HCT116 (cell line): ENCODE measurements at regions not wholly inside any gene's neighbourhood (a gene's known extent, or its start where the extent isn't known, plus 50 kb on each side); places are given as distances from the start of the nearest gene placed in this dataset.

Experiments
- ATAC-seq: fragments of 200-7000 bp; cut with Tn5 transposase; 2 replicates; pipeline ENCODE4 v1.9.1; 2020; ENCODE audit warnings: mild to moderate bottlenecking, moderate library complexity
- BruUV-seq: library from RNA; stranded (reverse); fragments of 400-500 nt; replicated peaks from 2 replicates; lab custom pipeline; 2021; lab: Mats Ljungman, UMichigan
- CTCF ChIA-PET: fragments of 300-600 bp; sonication (Branson Sonifier 250); formaldehyde crosslinking; loops from one replicate; lab custom pipeline; 2021; ENCODE audit warnings: antibody characterized with exemption; lab: Charles Lee
- POLR2A ChIA-PET: fragments of 300-600, 350-600 bp; sonication (Branson Sonifier 250); formaldehyde crosslinking; loops from one replicate; lab custom pipeline; 2021; ENCODE audit warnings: antibody characterized with exemption; lab: Charles Lee
- RAD21 ChIA-PET, 2 experiments: fragments of 300-600 bp; sonication (Branson Sonifier 250); formaldehyde crosslinking; loops; one replicate each; lab custom pipeline; 2023; ENCODE audit warnings: low total read pairs in 2 of 2; ENCODE audit not compliant: uncharacterized antibody in 2 of 2, unreplicated experiment in 2 of 2, low non-redundant PET in 1 of 2; lab: Charles Lee
- DNase-seq: peaks from one replicate; pipeline ENCODE4 v3.0.0-alpha.2; 2010; ENCODE audit warnings: low read depth, low spot score
- H2AFZ ChIP-seq: fragments of 200-600 bp; shearing (Covaris generic), sonication (generic); 2 replicates; pipeline ENCODE4 v1.6.1; 2017; ENCODE audit warnings: low read depth, mixed run types, mixed read lengths, antibody characterized with exemption, low read length; ENCODE audit not compliant: poor library complexity, severe bottlenecking
- H3K27ac ChIP-seq: 2 replicates; pipeline ENCODE4 v1.5.1; 2012; ENCODE audit warnings: low read depth, low read length
- H3K27me3 ChIP-seq: fragments of 200-600 bp; sonication (generic); 2 replicates; pipeline ENCODE4 v1.6.1; 2016; ENCODE audit warnings: mixed run types, low read length, mixed read lengths; ENCODE audit not compliant: insufficient read depth
- H3K36me3 ChIP-seq, 2 experiments: fragments of 200-500 bp in 1 of 2; fragments of 200-600 bp in 1 of 2; sonication (Bioruptor generic) in 1 of 2; sonication (generic) in 1 of 2; 2 replicates each; pipeline versions ENCODE4 v1.5.1 to v1.6.1; 2014 to 2016; ENCODE audit warnings: low read length in 2 of 2, inconsistent platforms in 1 of 2, mixed read lengths in 1 of 2, mixed run types in 1 of 2; ENCODE audit not compliant: insufficient read depth in 2 of 2, control insufficient read depth in 1 of 2
- H3K4me1 ChIP-seq, 2 experiments: fragments of 200-600 bp in 1 of 2; sonication (generic) in 1 of 2; 2 replicates each; pipeline versions ENCODE4 v1.5.1 to v1.6.1; 2012 to 2017; ENCODE audit warnings: low read length in 2 of 2, inconsistent platforms in 1 of 2, mild to moderate bottlenecking in 1 of 2, mixed read lengths in 1 of 2, mixed run types in 1 of 2, moderate library complexity in 1 of 2; ENCODE audit not compliant: insufficient read depth in 2 of 2, control insufficient read depth in 1 of 2
- H3K4me2 ChIP-seq: fragments of 200-600 bp; sonication (generic); 2 replicates; pipeline ENCODE4 v1.6.1; 2017; ENCODE audit warnings: mixed run types, low read length, mixed read lengths
- H3K4me3 ChIP-seq, 2 experiments: fragments of 200-600 bp in 1 of 2; sonication (generic) in 1 of 2; replicated peaks in 1 of 2; 2 replicates each; pipeline ENCODE4 v1.5.1; 2011 to 2016; ENCODE audit warnings: low read length in 2 of 2, control low read depth in 1 of 2, low read depth in 1 of 2, mild to moderate bottlenecking in 1 of 2, mixed read lengths in 1 of 2, mixed run types in 1 of 2
- H3K79me2 ChIP-seq: fragments of 200-600 bp; sonication (generic); 2 replicates; pipeline ENCODE4 v1.6.1; 2017; ENCODE audit warnings: mild to moderate bottlenecking, mixed run types, low read length, moderate library complexity, mixed read lengths; ENCODE audit not compliant: insufficient read depth
- H3K9ac ChIP-seq: fragments of 200-600 bp; sonication (generic); 2 replicates; pipeline ENCODE4 v1.6.1; 2016; ENCODE audit warnings: low read length, mixed read lengths
- H3K9me2 ChIP-seq: fragments of 200-600 bp; sonication (generic), shearing (Covaris generic); 2 replicates; pipeline ENCODE4 v1.6.1; 2017; ENCODE audit warnings: mixed run types, mild to moderate bottlenecking, moderate library complexity; ENCODE audit not compliant: insufficient read depth
- H3K9me3 ChIP-seq, 2 experiments: fragments of 200-500 bp in 1 of 2; fragments of 200-600 bp in 1 of 2; sonication (Bioruptor generic) in 1 of 2; sonication (generic) in 1 of 2; 2 replicates each; pipeline ENCODE4 v1.6.1; 2014 to 2017; ENCODE audit warnings: low read length in 2 of 2, mixed read lengths in 2 of 2, inconsistent platforms in 1 of 2, low read depth in 1 of 2, mild to moderate bottlenecking in 1 of 2, mixed run types in 1 of 2, moderate library complexity in 1 of 2; ENCODE audit not compliant: control insufficient read depth in 1 of 2, insufficient read depth in 1 of 2
- H4K20me1 ChIP-seq: fragments of 200-600 bp; sonication (generic), shearing (Covaris generic); 2 replicates; pipeline ENCODE4 v1.6.1; 2017; ENCODE audit warnings: mixed run types, mild to moderate bottlenecking, moderate library complexity; ENCODE audit not compliant: insufficient read depth
- ATF3 ChIP-seq: IDR thresholded peaks from 2 replicates; pipeline ENCODE4 v1.6.1; 2012
- CEBPB ChIP-seq: IDR thresholded peaks from 2 replicates; pipeline ENCODE4 v1.6.1; 2012; ENCODE audit warnings: low read depth
- CTCF ChIP-seq, 3 experiments: fragments of 200-600 bp in 1 of 3; sonication (generic) in 1 of 3; IDR thresholded peaks in 2 of 3; conservative IDR thresholded peaks in 1 of 3; 2 replicates each; pipeline ENCODE4 v1.5.1; 2012 to 2017; ENCODE audit warnings: low read depth in 2 of 3, low read length in 2 of 3, antibody characterized with exemption in 1 of 3, borderline replicate concordance in 1 of 3, control low read depth in 1 of 3, mild to moderate bottlenecking in 1 of 3, mixed read lengths in 1 of 3, mixed run types in 1 of 3, moderate library complexity in 1 of 3; ENCODE audit not compliant: insufficient read depth in 1 of 3
- ELF1 ChIP-seq: IDR thresholded peaks from 2 replicates; pipeline ENCODE4 v1.6.1; 2012; ENCODE audit warnings: low read depth, borderline replicate concordance
- EZH2 ChIP-seq: fragments of 200-600 bp; sonication (generic); IDR thresholded peaks from 2 replicates; pipeline ENCODE4 v1.6.1; 2017; ENCODE audit warnings: antibody characterized with exemption, mixed run types
- EZH2phosphoT487 ChIP-seq: fragments of 200-600 bp; IDR thresholded peaks from 2 replicates; pipeline ENCODE4 v1.6.1; 2018; ENCODE audit warnings: antibody characterized with exemption, borderline replicate concordance
- FOSL1 ChIP-seq: IDR thresholded peaks from 2 replicates; pipeline ENCODE4 v1.6.1; 2012; ENCODE audit warnings: low read depth
- POLR2A ChIP-seq: IDR thresholded peaks from 2 replicates; pipeline ENCODE4 v1.7.0; 2011; ENCODE audit warnings: borderline replicate concordance; ENCODE audit not compliant: insufficient read depth, insufficient read length; ENCODE audit errors: extremely low read depth
- RAD21 ChIP-seq: IDR thresholded peaks from 2 replicates; pipeline ENCODE4 v1.6.1; 2012; ENCODE audit warnings: low read depth, mild to moderate bottlenecking
- SRF ChIP-seq: IDR thresholded peaks from 2 replicates; pipeline ENCODE4 v1.6.1; 2012; ENCODE audit warnings: low read depth
- TCF7L2 ChIP-seq: IDR thresholded peaks from 2 replicates; pipeline ENCODE4 v1.7.0; 2011; ENCODE audit warnings: borderline replicate concordance, inconsistent platforms; ENCODE audit not compliant: insufficient read depth, insufficient read length; ENCODE audit errors: extremely low read depth
- YY1 ChIP-seq: IDR thresholded peaks from 2 replicates; pipeline ENCODE4 v1.6.1; 2011; ENCODE audit warnings: low read length, low read depth, moderate library complexity, mild to moderate bottlenecking; ENCODE audit not compliant: insufficient replicate concordance; ENCODE audit errors: extremely low read depth
- ZNF274 ChIP-seq: fragments of 200-500 bp; sonication (Bioruptor generic); IDR thresholded peaks from 2 replicates; pipeline ENCODE4 v1.6.1; 2014; ENCODE audit warnings: mild to moderate bottlenecking, low read depth, low read length, inconsistent platforms
- intact Hi-C: fragments of 100-400 bp; cut with micrococcal nuclease; formaldehyde crosslinking; loops from 2 replicates; pipeline ENCODE4 v1.10.0; 2022
- TF ChIP-seq, protein P1 (sequence below): IDR thresholded peaks from 2 replicates; pipeline ENCODE4 v1.6.1; 2012

- DNase-seq (no peak), ATAC-seq (no peak)
- H3K79me2 ChIP-seq, result no peaks in the 10 kb centered on the region
- no peaks in the 10 kb centered on the region for H3K4me1 ChIP-seq
- TF ChIP-seq FOSL1 (no peak), YY1 (no peak), ATF3 (no peak), EZH2phosphoT487 (no peak), POLR2A (no peak), ELF1 (no peak), CTCF (IDR thresholded peaks at IDR 0.05 in 2 of 3, conservative IDR thresholded peaks at IDR 0.05 in 1 of 3; ENCODE audit: borderline replicate concordance in 1 of 3, insufficient read depth in 1 of 3, low read depth in 2 of 3, low read length in 2 of 3) (no peak), RAD21 (no peak), SRF (no peak), ZNF274 (no peak), CEBPB (no peak), EZH2 (no peak), TCF7L2 (no peak)
- TF ChIP-seq, protein P1, sequence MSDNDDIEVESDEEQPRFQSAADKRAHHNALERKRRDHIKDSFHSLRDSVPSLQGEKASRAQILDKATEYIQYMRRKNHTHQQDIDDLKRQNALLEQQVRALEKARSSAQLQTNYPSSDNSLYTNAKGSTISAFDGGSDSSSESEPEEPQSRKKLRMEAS, result no peak
- CTCF ChIA-PET, result no interaction called here
- RAD21 ChIA-PET, result no interaction called here
- POLR2A ChIA-PET, result no interaction called here
- no peak overlapping the region for H3K27ac ChIP-seq
- no peak overlapping the region for H3K9ac ChIP-seq
- no peak overlapping the region for H2AFZ ChIP-seq
- no peak overlapping the region for H3K4me3 ChIP-seq
- no peaks in the 10 kb centered on the region for H3K9me3 ChIP-seq
- H4K20me1 ChIP-seq, result no peaks in the 10 kb centered on the region
- H3K9me2 ChIP-seq, result no peaks in the 10 kb centered on the region
- intact Hi-C loops, result no loop called here
- H3K36me3 ChIP-seq, result no peaks in the 10 kb centered on the region
- BruUV-seq, result no TSS peak
- H3K4me2 ChIP-seq, result no peak overlapping the region
- no peaks in the 10 kb centered on the region for H3K27me3 ChIP-seq
These were observed 68.2 kb downstream of the FOXD2 start for GRCh38 chr1:47506053-47506452.
